Fibroblast of the aortic adventitia (primary cell): ENCODE measurements at regions not wholly inside any gene's neighbourhood (a gene's known extent, or its start where the extent isn't known, plus 50 kb on each side); places are given as distances from the start of the nearest gene placed in this dataset.

Source experiments
- DNase-seq: peaks from one replicate; pipeline ENCODE4 v3.0.0-alpha.2; 2010; ENCODE audit warnings: low read depth
- H3K4me3 ChIP-seq: 2 replicates; pipeline ENCODE4 v1.5.1; 2011; ENCODE audit warnings: low read depth, mild to moderate bottlenecking, control low read depth, low read length, moderate library complexity
- CTCF ChIP-seq: IDR thresholded peaks from 2 replicates; pipeline ENCODE4 v1.5.1; 2011; ENCODE audit warnings: mild to moderate bottlenecking, low read length, control low read depth, inconsistent platforms; ENCODE audit not compliant: insufficient read depth

GRCh38 chr7:142428094-142428493 is 170.2 kb upstream of the PRSS58 start:
- no peak for TF ChIP-seq CTCF
- no peak for DNase-seq
- H3K4me3 ChIP-seq: no peak overlapping the region

GRCh38 chr7:142425281-142425680 is 167.4 kb upstream of the PRSS58 start:
- DNase-seq: no peak
- TF ChIP-seq CTCF: no peak
- no peak overlapping the region for H3K4me3 ChIP-seq

- no peak for TF ChIP-seq CTCF
- no peak overlapping the region for H3K4me3 ChIP-seq
- DNase-seq: no peak
Measured at GRCh38 chr7:142422621-142423020, 164.8 kb upstream of the PRSS58 start.

GRCh38 chr7:142420554-142421362 is 162.9 kb upstream of the PRSS58 start:
- DNase-seq: peak; percentile 16
- no peak overlapping the region for H3K4me3 ChIP-seq
- peak; percentile 34 for TF ChIP-seq CTCF

GRCh38 chr7:142418326-142418725 is 160.5 kb upstream of the PRSS58 start:
- no peak for TF ChIP-seq CTCF
- no peak for DNase-seq
- H3K4me3 ChIP-seq: no peak overlapping the region

GRCh38 chr7:142414915-142415314 is 157.1 kb upstream of the PRSS58 start:
- DNase-seq: no peak

More at GRCh38 chr7:142414915-142415314, 157.1 kb upstream of the PRSS58 start:
- H3K4me3 ChIP-seq: no peak overlapping the region
- no peak for TF ChIP-seq CTCF
